MM.1S (cell line): ENCODE measurements at regions not wholly inside any gene's neighbourhood (a gene's known extent, or its start where the extent isn't known, plus 50 kb on each side); places are given as distances from the start of the nearest gene placed in this dataset.

ENCODE experiments used
- DNase-seq: peaks from one replicate; pipeline ENCODE4 v3.0.0-alpha.2; 2015
- H2AFZ ChIP-seq: fragments of 300-600 bp; sonication (generic); 2 replicates; pipeline ENCODE4 v1.6.0; 2016; ENCODE audit warnings: antibody characterized with exemption, low read length
- H3F3A ChIP-seq: fragments of 300-600 bp; sonication (generic); 2 replicates; pipeline ENCODE4 v1.6.1; 2016; ENCODE audit warnings: mild to moderate bottlenecking, antibody characterized with exemption, low read length, moderate library complexity, mixed read lengths; ENCODE audit not compliant: insufficient read depth
- H3K27ac ChIP-seq: fragments of 300-600 bp; sonication (generic); 2 replicates; pipeline ENCODE4 v1.5.1; 2016; ENCODE audit warnings: mild to moderate bottlenecking, low read length
- H3K27me3 ChIP-seq: fragments of 300-600 bp; sonication (generic); replicated peaks from 2 replicates; pipeline ENCODE4 v1.6.0; 2016; ENCODE audit warnings: low read length; ENCODE audit not compliant: insufficient read depth
- H3K36me3 ChIP-seq: fragments of 300-600 bp; sonication (generic); replicated peaks from 2 replicates; pipeline ENCODE4 v1.6.1; 2016; ENCODE audit warnings: mild to moderate bottlenecking, low read length, mixed read lengths; ENCODE audit not compliant: insufficient read depth
- H3K4me1 ChIP-seq: fragments of 300-600 bp; sonication (generic); 2 replicates; pipeline ENCODE4 v1.6.1; 2016; ENCODE audit warnings: low read length, mixed read lengths
- H3K4me2 ChIP-seq: fragments of 300-600 bp; sonication (generic); 2 replicates; pipeline ENCODE4 v1.6.0; 2016; ENCODE audit warnings: low read depth, low read length
- H3K4me3 ChIP-seq: fragments of 300-600 bp; sonication (generic); 2 replicates; pipeline ENCODE4 v1.5.1; 2016; ENCODE audit warnings: low read length, mixed read lengths
- H3K79me2 ChIP-seq: fragments of 300-600 bp; sonication (generic); 2 replicates; pipeline ENCODE4 v1.6.1; 2016; ENCODE audit warnings: mixed run types, low read length, mixed read lengths
- H3K9ac ChIP-seq: fragments of 300-600 bp; sonication (generic); 2 replicates; pipeline ENCODE4 v1.6.1; 2016; ENCODE audit warnings: low read length, mixed read lengths
- H3K9me2 ChIP-seq: fragments of 300-600 bp; sonication (generic); replicated peaks from 2 replicates; pipeline ENCODE4 v1.6.1; 2016; ENCODE audit warnings: mild to moderate bottlenecking, low read length, mixed read lengths; ENCODE audit not compliant: insufficient read depth
- H3K9me3 ChIP-seq: fragments of 300-600 bp; sonication (generic); replicated peaks from 2 replicates; pipeline ENCODE4 v1.6.1; 2016; ENCODE audit warnings: mild to moderate bottlenecking, low read length, mixed read lengths; ENCODE audit not compliant: insufficient read depth
- H4K20me1 ChIP-seq: fragments of 300-600 bp; sonication (generic); 2 replicates; pipeline ENCODE4 v1.6.1; 2016; ENCODE audit warnings: mild to moderate bottlenecking, low read length, moderate library complexity, mixed read lengths; ENCODE audit not compliant: insufficient read depth
- EZH2 ChIP-seq: fragments of 300-600 bp; sonication (generic); optimal IDR thresholded peaks from 2 replicates; pipeline ENCODE3; 2017; ENCODE audit warnings: low read depth, mild to moderate bottlenecking, antibody characterized with exemption, low read length, mixed read lengths
- EZH2phosphoT487 ChIP-seq: fragments of 300-600 bp; sonication (generic); IDR thresholded peaks from 2 replicates; pipeline ENCODE4 v1.6.1; 2018; ENCODE audit warnings: antibody characterized with exemption, low read length
- TF ChIP-seq, protein P1 (sequence below): fragments of 300-600 bp; sonication (generic); IDR thresholded peaks from 2 replicates; pipeline ENCODE4 v1.5.1; 2016; ENCODE audit warnings: antibody characterized with exemption, low read length, mixed read lengths

DNA sequence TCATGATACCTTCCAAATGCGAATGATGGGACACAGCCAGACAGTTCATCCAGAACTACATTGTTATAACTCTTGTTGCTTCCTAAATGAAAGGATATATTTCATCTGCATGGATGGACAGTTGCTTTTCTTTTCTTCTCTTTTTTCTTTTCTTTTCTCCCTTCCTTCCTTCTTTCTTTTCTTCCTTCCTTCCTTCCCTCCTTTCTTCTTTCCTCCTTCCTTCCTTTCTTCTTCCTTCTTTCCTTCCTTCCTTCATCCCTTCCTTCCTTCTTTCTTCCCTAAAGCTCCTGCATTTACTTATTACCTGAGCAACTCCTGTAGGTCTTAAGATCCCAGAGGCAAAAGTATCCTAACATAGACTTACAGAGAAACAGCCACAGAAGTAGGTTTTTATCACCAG, 221.6 kb downstream of the DUSP10 start:
- Histone ChIP-seq H3F3A (no peaks in the 10 kb centered on the region), H3K9ac (no peak overlapping the region), H3K4me3 (no peak overlapping the region), H3K4me1 (no peaks in the 10 kb centered on the region), H4K20me1 (no peaks in the 10 kb centered on the region), H2AFZ (no peak overlapping the region), H3K27me3 (no peaks in the 10 kb centered on the region), H3K27ac (no peak overlapping the region), H3K9me3 (no peaks in the 10 kb centered on the region), H3K79me2 (no peaks in the 10 kb centered on the region), H3K4me2 (no peak overlapping the region), H3K36me3 (no peaks in the 10 kb centered on the region), H3K9me2 (no peaks in the 10 kb centered on the region)
- DNase-seq: no peak
- TF ChIP-seq EZH2phosphoT487 (no peak), EZH2 (no peak)
- TF ChIP-seq, protein P1, sequence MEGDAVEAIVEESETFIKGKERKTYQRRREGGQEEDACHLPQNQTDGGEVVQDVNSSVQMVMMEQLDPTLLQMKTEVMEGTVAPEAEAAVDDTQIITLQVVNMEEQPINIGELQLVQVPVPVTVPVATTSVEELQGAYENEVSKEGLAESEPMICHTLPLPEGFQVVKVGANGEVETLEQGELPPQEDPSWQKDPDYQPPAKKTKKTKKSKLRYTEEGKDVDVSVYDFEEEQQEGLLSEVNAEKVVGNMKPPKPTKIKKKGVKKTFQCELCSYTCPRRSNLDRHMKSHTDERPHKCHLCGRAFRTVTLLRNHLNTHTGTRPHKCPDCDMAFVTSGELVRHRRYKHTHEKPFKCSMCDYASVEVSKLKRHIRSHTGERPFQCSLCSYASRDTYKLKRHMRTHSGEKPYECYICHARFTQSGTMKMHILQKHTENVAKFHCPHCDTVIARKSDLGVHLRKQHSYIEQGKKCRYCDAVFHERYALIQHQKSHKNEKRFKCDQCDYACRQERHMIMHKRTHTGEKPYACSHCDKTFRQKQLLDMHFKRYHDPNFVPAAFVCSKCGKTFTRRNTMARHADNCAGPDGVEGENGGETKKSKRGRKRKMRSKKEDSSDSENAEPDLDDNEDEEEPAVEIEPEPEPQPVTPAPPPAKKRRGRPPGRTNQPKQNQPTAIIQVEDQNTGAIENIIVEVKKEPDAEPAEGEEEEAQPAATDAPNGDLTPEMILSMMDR: no peak

DNA sequence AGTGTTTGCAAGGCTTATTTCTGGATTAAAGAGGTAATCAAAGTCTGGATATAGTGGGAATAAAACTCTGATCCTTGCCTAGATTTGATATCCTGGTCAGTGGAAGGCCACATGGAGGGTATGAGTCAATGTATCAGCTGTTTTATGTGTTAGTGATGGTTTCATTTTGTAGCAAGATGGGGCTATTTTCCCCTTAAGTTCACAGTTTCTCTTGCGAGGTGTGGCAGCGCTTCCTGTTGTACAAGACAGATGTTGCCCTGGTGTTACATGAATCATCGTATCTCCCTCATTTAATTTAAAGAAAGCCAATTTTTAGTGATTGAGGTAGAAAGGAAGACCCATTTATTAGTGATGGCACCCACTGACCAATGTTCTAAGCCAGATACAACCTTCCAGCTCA, 220.2 kb downstream of the DUSP10 start:
- no peak overlapping the region for H3K4me3 ChIP-seq
- H4K20me1 ChIP-seq: no peaks in the 10 kb centered on the region
- no peak overlapping the region for H2AFZ ChIP-seq
- no peak for DNase-seq
- no peaks in the 10 kb centered on the region for H3K9me3 ChIP-seq
- no peak overlapping the region for H3K9ac ChIP-seq
- no peaks in the 10 kb centered on the region for H3K9me2 ChIP-seq
- H3K4me1 ChIP-seq: no peaks in the 10 kb centered on the region
- H3F3A ChIP-seq: no peaks in the 10 kb centered on the region
- no peak for TF ChIP-seq EZH2phosphoT487
- TF ChIP-seq, protein P1: no peak
- no peak for TF ChIP-seq EZH2
- no peaks in the 10 kb centered on the region for H3K79me2 ChIP-seq
- no peak overlapping the region for H3K27ac ChIP-seq
- H3K36me3 ChIP-seq: no peaks in the 10 kb centered on the region
- H3K27me3 ChIP-seq: no peaks in the 10 kb centered on the region
- H3K4me2 ChIP-seq: no peak overlapping the region

DNA sequence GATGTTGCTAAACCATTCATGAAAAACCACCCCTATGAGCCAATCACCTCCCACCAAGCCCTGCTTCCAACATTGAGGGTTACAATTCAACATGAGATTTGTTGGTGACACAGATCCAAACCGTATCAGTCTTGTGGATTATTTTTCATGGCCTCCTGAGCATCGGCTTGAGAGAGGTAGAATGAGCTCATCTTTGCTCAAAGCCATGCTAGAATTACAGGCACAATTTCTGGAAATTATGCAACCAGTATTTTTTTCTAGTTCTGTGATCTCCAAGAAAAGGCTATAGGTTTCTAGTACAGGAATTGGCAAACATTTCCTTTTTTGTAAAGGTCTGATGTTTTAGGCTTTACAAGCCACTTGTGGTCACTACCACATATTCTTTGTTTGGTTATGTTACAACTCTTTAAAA, 219.4 kb downstream of the DUSP10 start:
- Histone ChIP-seq H3K27ac (no peak overlapping the region), H3K4me1 (no peaks in the 10 kb centered on the region), H3K4me3 (no peak overlapping the region), H4K20me1 (no peaks in the 10 kb centered on the region), H2AFZ (no peak overlapping the region), H3K27me3 (no peaks in the 10 kb centered on the region), H3K9me3 (no peaks in the 10 kb centered on the region), H3K36me3 (no peaks in the 10 kb centered on the region), H3F3A (no peaks in the 10 kb centered on the region), H3K4me2 (no peak overlapping the region), H3K9ac (no peak overlapping the region), H3K9me2 (no peaks in the 10 kb centered on the region), H3K79me2 (no peaks in the 10 kb centered on the region)
- DNase-seq: no peak
- TF ChIP-seq, protein P1: no peak
- TF ChIP-seq EZH2phosphoT487 (no peak), EZH2 (no peak)
